Spinal cord (tissue), 9 donors: ENCODE measurements at regions not wholly inside any gene's neighbourhood (a gene's known extent, or its start where the extent isn't known, plus 50 kb on each side); places are given as distances from the start of the nearest gene placed in this dataset.

Experiments used
- DNase-seq, 6 donors: peaks; one replicate each; pipeline versions ENCODE4 v3.0.0 to v3.0.0-alpha.2; 2013 to 2015; ENCODE audit warnings: low spot score in 6 of 6, low read depth in 4 of 6
- H3K27ac ChIP-seq: one replicate; pipeline ENCODE4 v1.5.1; 2013; ENCODE audit warnings: low read depth, low read length, control low read depth
- H3K27me3 ChIP-seq: one replicate; pipeline ENCODE4 v1.6.1; 2013; ENCODE audit warnings: low read length; ENCODE audit not compliant: control insufficient read depth, insufficient read depth
- H3K36me3 ChIP-seq: one replicate; pipeline ENCODE4 v1.6.1; 2013; ENCODE audit warnings: low read length; ENCODE audit not compliant: control insufficient read depth, insufficient read depth
- H3K4me1 ChIP-seq: one replicate; pipeline ENCODE4 v1.6.1; 2013; ENCODE audit warnings: low read length; ENCODE audit not compliant: control insufficient read depth, insufficient read depth
- H3K4me3 ChIP-seq: one replicate; pipeline ENCODE4 v1.5.1; 2013; ENCODE audit warnings: low read depth, low read length, control low read depth
- H3K9me3 ChIP-seq: one replicate; pipeline ENCODE4 v1.6.1; 2013; ENCODE audit warnings: low read length; ENCODE audit not compliant: control insufficient read depth, insufficient read depth
- WGBS: methylation state at CpG from one replicate; pipeline ENCODE4 v1.1.5; 2013; ENCODE audit warnings: missing lambda C conversion rate; ENCODE audit not compliant: insufficient coverage; 5-methylcytosine and 5-hydroxymethylcytosine counted together
- donor health status: healthy.

DNA sequence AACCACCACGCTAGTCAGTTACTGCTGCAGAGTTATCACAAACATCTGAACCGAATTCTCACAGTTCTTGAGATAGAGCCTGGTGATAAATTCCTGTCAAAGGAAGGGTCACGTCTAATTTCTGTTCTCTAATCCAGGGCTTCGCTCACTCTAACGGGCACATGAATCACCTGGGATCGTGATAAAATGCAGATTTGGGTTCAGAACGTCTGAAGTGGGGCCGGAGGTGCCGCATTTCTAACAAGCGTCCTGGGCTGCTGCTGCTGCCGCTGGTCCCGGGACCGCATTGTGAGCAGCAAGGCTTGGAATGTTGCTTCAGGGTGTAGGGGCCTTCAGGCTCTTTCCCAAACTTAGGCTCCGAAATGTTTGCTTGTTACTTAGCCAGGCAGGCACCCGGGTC, 264.1 kb downstream of the CDC5L start:
- 72% methylated on average over 12 of the region's 15 CpGs for WGBS
- peaks cover 2% of the 10 kb centered on the region for H3K9me3 ChIP-seq
- no peak for DNase-seq
- no peak overlapping the region for H3K27ac ChIP-seq
- no peak overlapping the region for H3K4me3 ChIP-seq
- H3K27me3 ChIP-seq, result peaks cover 16% of the 10 kb centered on the region
- no peaks in the 10 kb centered on the region for H3K36me3 ChIP-seq
- peaks cover 9% of the 10 kb centered on the region for H3K4me1 ChIP-seq

DNA sequence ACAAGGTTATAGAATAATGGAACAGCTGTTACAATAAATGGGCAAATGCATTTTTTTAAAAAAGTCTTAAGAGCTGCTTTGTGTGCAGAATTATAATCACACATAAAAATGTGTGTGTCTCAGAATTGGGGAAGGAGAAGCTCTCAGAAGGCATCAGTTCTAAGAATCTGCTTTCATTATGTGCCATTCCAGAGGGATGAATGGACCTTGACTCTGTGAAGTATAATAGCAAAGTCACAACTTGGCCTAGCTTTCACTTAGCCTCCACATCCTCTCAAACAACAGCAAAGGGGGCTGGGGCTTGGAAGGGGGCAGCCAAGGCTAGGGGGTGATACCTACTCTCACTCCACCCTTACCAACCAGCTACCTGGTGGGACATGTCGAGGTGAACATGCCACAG, 265.0 kb downstream of the CDC5L start:
- DNase-seq, result no peak
- no peaks in the 10 kb centered on the region for H3K36me3 ChIP-seq
- H3K9me3 ChIP-seq, result peaks cover 2% of the 10 kb centered on the region
- peaks cover 16% of the 10 kb centered on the region for H3K27me3 ChIP-seq
- peaks cover 14% of the 10 kb centered on the region for H3K4me1 ChIP-seq
- no peak overlapping the region for H3K27ac ChIP-seq
- WGBS, result 92% methylated on average over 1 of the region's 1 CpG
- H3K4me3 ChIP-seq, result no peak overlapping the region

DNA sequence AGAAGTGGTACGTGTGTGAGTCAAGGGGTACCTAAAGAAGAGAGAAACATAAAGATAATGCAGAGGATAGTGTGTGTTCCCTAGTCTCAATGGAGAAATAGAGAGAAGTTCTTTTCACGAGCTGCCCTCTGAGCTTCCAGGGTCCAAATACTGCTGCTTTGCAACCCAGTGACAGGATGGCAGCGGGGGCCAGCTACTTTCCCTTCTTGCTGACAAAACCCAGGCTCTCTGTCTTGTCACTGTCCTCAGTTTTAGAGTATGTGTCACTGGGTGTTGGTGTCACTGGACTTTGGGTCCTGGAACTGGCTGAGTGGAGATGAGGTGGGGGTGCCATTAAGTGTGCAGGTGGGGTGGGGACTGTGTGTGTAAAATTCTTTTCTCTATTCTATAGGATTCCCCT, 265.6 kb downstream of the CDC5L start:
- Histone ChIP-seq H3K9me3 (peaks cover 2% of the 10 kb centered on the region), H3K4me3 (no peak overlapping the region), H3K4me1 (peaks cover 15% of the 10 kb centered on the region), H3K36me3 (no peaks in the 10 kb centered on the region), H3K27me3 (peaks cover 16% of the 10 kb centered on the region), H3K27ac (no peak overlapping the region)
- no peak for DNase-seq
- 85% methylated on average over 3 of the region's 3 CpGs for WGBS

DNA sequence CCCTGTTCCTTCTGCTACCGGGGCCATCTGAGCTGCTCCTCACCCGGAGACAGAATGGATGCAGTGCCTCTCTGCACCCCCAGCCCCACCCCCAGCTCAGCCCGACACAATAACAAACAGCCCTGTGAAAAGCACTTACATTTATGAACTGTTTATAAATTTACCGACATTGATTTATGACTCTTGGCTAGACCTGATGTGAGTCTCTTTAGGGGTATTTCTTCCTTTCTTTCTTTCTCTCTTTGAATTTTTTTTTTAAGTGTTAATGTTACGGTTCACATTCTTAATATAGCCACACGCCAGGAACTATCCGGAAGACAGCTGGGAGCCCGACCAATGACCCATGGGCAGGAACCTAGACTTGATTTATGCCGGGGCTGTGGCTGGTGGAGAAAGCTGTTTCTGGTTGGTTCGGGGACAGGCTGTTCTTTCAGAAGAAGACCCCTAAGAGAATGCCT, 266.3 kb downstream of the CDC5L start:
- no peaks in the 10 kb centered on the region for H3K36me3 ChIP-seq
- peaks cover 15% of the 10 kb centered on the region for H3K4me1 ChIP-seq
- H3K27ac ChIP-seq, result no peak overlapping the region
- no peak for DNase-seq
- H3K9me3 ChIP-seq, result peaks cover 2% of the 10 kb centered on the region
- 18% methylated on average over 4 of the region's 10 CpGs for WGBS
- H3K4me3 ChIP-seq, result no peak overlapping the region
- H3K27me3 ChIP-seq, result peaks cover 16% of the 10 kb centered on the region

DNA sequence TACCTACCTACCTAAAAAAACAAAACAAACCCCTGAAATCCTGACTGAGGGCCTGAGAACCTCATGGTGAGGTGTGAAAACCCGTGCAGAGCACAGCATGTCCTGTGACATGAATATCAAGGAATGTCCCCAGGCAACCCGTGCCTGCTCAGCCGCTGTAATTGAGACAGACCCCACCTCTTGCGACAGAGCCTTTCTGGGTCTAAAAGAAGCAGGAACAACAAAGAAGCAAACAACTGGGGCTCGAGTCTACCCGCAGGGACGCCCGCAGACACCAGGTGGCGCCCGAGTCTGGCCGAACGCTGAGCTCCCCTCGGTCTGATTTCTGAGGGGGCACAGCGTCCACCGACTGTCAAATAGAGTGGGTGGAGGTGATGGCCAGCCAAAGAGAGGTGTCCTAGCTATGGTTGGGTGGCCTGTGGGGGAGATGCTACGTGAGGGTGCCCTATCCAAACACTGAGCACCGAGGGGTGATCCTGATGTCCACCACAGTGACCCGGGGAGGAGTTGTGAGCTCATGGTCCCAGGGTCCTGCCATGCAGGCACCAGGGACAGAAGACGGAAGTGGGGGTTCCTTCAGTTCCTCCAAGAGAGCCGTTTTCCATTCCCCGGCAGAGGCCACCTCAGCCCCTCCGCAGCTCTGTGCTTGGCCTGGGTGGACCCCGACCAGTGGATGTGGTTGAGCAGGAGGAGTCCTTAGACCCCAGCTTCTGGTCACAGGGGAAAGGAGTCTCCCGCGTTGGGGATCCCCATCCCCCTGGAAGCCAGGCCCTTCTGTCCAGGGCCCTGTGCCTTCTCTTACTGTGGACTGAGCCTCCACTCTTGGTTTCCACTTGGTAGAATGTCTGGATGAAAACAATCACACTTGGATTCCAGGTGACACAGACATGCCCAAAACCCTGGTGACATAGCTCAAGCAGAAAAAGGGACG, 268.2 kb downstream of the CDC5L start:
- peaks cover 16% of the 10 kb centered on the region for H3K27me3 ChIP-seq
- no peaks in the 10 kb centered on the region for H3K36me3 ChIP-seq
- no peak overlapping the region for H3K4me3 ChIP-seq
- peak in 5 of 6 donors; percentile 38 to 90 (median 50) for DNase-seq
- 32% methylated on average over 24 of the region's 26 CpGs for WGBS
- H3K4me1 ChIP-seq, result peaks cover 15% of the 10 kb centered on the region
- peaks cover 2% of the 10 kb centered on the region for H3K9me3 ChIP-seq
- no peak overlapping the region for H3K27ac ChIP-seq

DNA sequence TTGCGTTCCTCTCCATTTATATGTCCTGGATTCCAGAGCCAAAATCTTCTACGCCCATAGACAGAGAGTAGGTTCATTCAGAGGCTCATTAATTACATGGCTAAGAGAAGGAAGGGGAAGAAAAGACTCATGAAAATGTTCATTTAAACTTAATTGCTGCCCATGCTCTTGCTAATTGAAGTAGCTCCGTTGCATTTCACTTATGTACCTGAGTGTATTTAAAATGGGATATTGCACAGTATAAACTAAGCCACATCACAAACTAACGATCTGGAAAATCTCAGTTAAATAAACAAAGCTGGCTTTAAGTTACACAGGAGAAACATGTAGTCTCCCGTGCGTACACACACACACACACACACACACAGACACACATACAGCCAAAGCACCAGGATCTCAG, 269.2 kb downstream of the CDC5L start:
- Histone ChIP-seq H3K27ac (no peak overlapping the region), H3K4me3 (no peak overlapping the region), H3K27me3 (peaks cover 16% of the 10 kb centered on the region), H3K4me1 (peaks cover 15% of the 10 kb centered on the region), H3K9me3 (peaks cover 2% of the 10 kb centered on the region), H3K36me3 (no peaks in the 10 kb centered on the region)
- WGBS, result 92% methylated on average over 2 of the region's 6 CpGs
- DNase-seq, result peak in 1 of 6 donors; percentile 83

DNA sequence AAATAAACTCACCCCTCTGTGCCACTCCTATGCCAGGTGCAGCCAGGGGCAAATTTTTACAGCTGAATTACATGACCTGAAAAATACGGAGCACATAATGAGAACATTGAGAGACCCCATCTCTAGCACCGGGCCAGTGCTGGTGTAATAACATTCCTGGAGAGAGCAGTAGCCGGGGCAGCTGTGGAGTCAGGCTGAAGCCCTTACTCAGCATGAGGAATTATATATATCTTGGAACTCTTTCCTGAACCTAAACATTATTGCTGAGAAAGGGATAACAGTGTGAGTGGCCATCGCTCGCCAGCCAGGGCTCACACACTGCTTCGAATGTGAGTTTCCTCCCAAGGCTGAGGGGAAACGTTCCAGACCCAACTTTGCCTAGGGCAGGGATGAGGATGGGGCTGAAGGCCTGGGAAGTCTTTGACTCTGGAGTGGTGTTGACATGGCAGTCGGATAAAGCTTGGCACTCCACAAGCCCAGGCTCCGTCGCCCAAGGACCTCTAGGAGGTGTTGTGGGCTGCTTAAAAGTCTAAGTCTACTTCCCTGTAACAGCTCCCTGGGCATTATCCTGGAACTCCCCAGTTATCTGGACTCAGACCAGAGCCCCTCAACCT, 269.8 kb downstream of the CDC5L start:
- Histone ChIP-seq H3K27ac (no peak overlapping the region), H3K4me3 (no peak overlapping the region)

DNA sequence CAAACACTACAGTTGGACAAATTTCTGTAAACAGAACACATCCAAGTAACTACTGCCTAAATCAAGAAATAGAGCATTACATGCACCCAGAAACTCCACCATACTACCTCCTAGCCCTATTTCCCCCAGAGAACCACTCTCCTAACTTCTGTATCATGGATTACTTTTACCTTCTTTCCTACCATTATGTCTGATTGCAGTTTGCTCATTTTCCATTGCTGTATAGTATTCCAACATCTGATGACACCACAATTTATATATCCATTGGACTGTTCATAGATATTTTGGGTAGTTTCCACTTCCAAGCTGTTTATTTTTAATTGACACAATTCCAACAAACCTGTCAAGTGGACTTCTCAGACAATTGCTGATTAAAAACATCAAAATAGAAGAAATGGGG, 271.1 kb downstream of the CDC5L start:
- Histone ChIP-seq H3K27ac (no peak overlapping the region), H3K4me3 (no peak overlapping the region), H3K36me3 (no peaks in the 10 kb centered on the region), H3K27me3 (peaks cover 14% of the 10 kb centered on the region), H3K4me1 (peaks cover 24% of the 10 kb centered on the region), H3K9me3 (peaks cover 2% of the 10 kb centered on the region)
- no peak for DNase-seq

More for the DNA sequence above, 269.8 kb downstream of the CDC5L start:
- DNase-seq, result peak in 2 of 6 donors; percentile 8 to 36
- WGBS, result 65% methylated on average over 5 of the region's 10 CpGs
- peaks cover 15% of the 10 kb centered on the region for H3K4me1 ChIP-seq
- peaks cover 15% of the 10 kb centered on the region for H3K27me3 ChIP-seq
- peaks cover 2% of the 10 kb centered on the region for H3K9me3 ChIP-seq
- no peaks in the 10 kb centered on the region for H3K36me3 ChIP-seq

DNA sequence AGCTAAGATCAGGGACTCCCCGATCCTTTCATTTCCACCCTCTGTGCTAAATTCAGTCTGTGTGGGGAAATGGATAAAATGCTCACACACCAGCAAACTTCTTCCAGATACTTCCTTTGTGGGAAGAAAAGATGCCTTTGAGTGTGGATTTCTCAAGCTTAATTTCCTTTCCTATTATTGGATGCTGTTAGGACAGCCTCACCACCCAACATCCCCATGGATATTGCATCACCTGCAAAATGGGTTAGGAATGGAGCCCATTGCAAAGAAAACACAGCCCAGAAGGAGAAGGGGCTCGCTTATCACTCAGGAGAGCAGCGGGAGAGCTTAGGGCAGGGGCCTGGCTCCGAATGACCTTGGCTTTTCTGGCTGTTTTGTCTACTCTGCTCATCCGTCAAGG, 272.2 kb downstream of the CDC5L start:
- peaks cover 2% of the 10 kb centered on the region for H3K9me3 ChIP-seq
- 95% methylated on average over 4 of the region's 5 CpGs for WGBS

More for the DNA sequence above, 272.2 kb downstream of the CDC5L start:
- H3K36me3 ChIP-seq, result no peaks in the 10 kb centered on the region
- no peak overlapping the region for H3K4me3 ChIP-seq
- H3K27ac ChIP-seq, result no peak overlapping the region
- H3K4me1 ChIP-seq, result peaks cover 34% of the 10 kb centered on the region
- DNase-seq, result no peak
- H3K27me3 ChIP-seq, result peaks cover 8% of the 10 kb centered on the region
